Right ventricle myocardium superior (tissue), 1 donor: ENCODE measurements at regions not wholly inside any gene's neighbourhood (a gene's known extent, or its start where the extent isn't known, plus 50 kb on each side); places are given as distances from the start of the nearest gene placed in this dataset.
A peak's percentile ranks its signal among the peaks of the same experiment; 100 is the strongest.

Source experiments
- ATAC-seq: fragments of 200-7000 bp; cut with Tn5 transposase; one replicate; pipeline ENCODE4 v1.9.1; 2020; ENCODE audit warnings: mild to moderate bottlenecking; ENCODE audit not compliant: poor library complexity
- DNase-seq: peaks from one replicate; pipeline ENCODE4 v3.0.0-alpha.2; 2020
- intact Hi-C: fragments of 100-400 bp; cut with DNase I; formaldehyde crosslinking; loops from one replicate; pipeline ENCODE4 v1.11.2; 2022
- donor health status: DM: no; HTN: yes; CAD: no; lungs with severe emphysema.

- DNase-seq = no peak
- ATAC-seq = no peak
- intact Hi-C loops = loop anchor here (5.0 kb wide), 2 partner anchors 288 to 373 kb away; no protein-coding TSS in a partner anchor
Measured at GRCh38 chr12:111310076-111310870, 58.6 kb downstream of the PHETA1 start.

- DNase-seq = no peak
- no peak for ATAC-seq
- intact Hi-C loops = no loop called here
Measured at GRCh38 chr12:111309584-111309983, 59.3 kb downstream of the PHETA1 start.

- DNase-seq (no peak), ATAC-seq (no peak)
- intact Hi-C loops = no loop called here
Measured at GRCh38 chr12:111308473-111308872, 60.4 kb downstream of the PHETA1 start.

GRCh38 chr12:111304642-111305071 lies 64.2 kb downstream of the PHETA1 start:
- DNase-seq (no peak), ATAC-seq (no peak)
- intact Hi-C loops = no loop called here

GRCh38 chr12:111303531-111303930 lies 65.4 kb downstream of the PHETA1 start:
- intact Hi-C loops = no loop called here
- ATAC-seq (no peak), DNase-seq (no peak)

GRCh38 chr12:111298582-111299436 lies 70.1 kb downstream of the PHETA1 start:
- ATAC-seq = peak; percentile 64
- intact Hi-C loops = loop anchor here (2.0 to 5.0 kb wide), 2 partner anchors 277 to 362 kb away; no protein-coding TSS in a partner anchor

GRCh38 chr12:111297703-111298426 lies 71.0 kb downstream of the PHETA1 start:
- intact Hi-C loops = loop anchor here (2.0 to 5.0 kb wide), 2 partner anchors 276 to 361 kb away; no protein-coding TSS in a partner anchor
- no peak for DNase-seq
- no peak for ATAC-seq

More at GRCh38 chr12:111298582-111299436, 70.1 kb downstream of the PHETA1 start:
- peak; percentile 56 for DNase-seq

GRCh38 chr12:111296906-111297463 lies 71.9 kb downstream of the PHETA1 start:
- intact Hi-C loops = loop anchor here (5.0 kb wide), 1 partner anchor 275 kb away; no protein-coding TSS in a partner anchor
- DNase-seq (no peak), ATAC-seq (no peak)

GRCh38 chr12:111295176-111295575 lies 73.7 kb downstream of the PHETA1 start:
- intact Hi-C loops = loop anchor here (5.0 kb wide), 1 partner anchor 273 kb away; no protein-coding TSS in a partner anchor
- ATAC-seq (no peak), DNase-seq (no peak)

- DNase-seq (no peak), ATAC-seq (no peak)
Measured at GRCh38 chr12:111293266-111294009, 75.5 kb downstream of the PHETA1 start.

GRCh38 chr12:111291357-111291756 lies 77.5 kb downstream of the PHETA1 start:
- no peak for DNase-seq
- intact Hi-C loops = no loop called here

More at GRCh38 chr12:111293266-111294009, 75.5 kb downstream of the PHETA1 start:
- intact Hi-C loops = no loop called here

GRCh38 chr12:111288771-111289170 lies 80.1 kb downstream of the PHETA1 start:
- DNase-seq (no peak), ATAC-seq (no peak)
- intact Hi-C loops = no loop called here

More at GRCh38 chr12:111291357-111291756, 77.5 kb downstream of the PHETA1 start:
- ATAC-seq = no peak

GRCh38 chr12:111287125-111287900 lies 81.6 kb downstream of the PHETA1 start:
- no peak for ATAC-seq
- DNase-seq = no peak
- intact Hi-C loops = no loop called here

GRCh38 chr12:111285200-111285599 lies 83.7 kb downstream of the PHETA1 start:
- no peak for ATAC-seq
- DNase-seq = no peak
- intact Hi-C loops = no loop called here

GRCh38 chr12:111284709-111285108 lies 84.2 kb downstream of the PHETA1 start:
- intact Hi-C loops = no loop called here
- DNase-seq (no peak), ATAC-seq (no peak)

- intact Hi-C loops = no loop called here
- ATAC-seq = no peak
- no peak for DNase-seq
Measured at GRCh38 chr12:111283966-111284365, 84.9 kb downstream of the PHETA1 start.

- intact Hi-C loops = no loop called here
- DNase-seq (no peak), ATAC-seq (no peak)
Measured at GRCh38 chr12:111283521-111283920, 85.4 kb downstream of the PHETA1 start.
